Left lobe of liver (tissue), 2 donors: ENCODE measurements at regions not wholly inside any gene's neighbourhood (a gene's known extent, or its start where the extent isn't known, plus 50 kb on each side); places are given as distances from the start of the nearest gene placed in this dataset.

Source experiments
- ATAC-seq: fragments of 200-7000 bp; cut with Tn5 transposase; one replicate; pipeline ENCODE4 v1.9.1; 2020; ENCODE audit warnings: mild to moderate bottlenecking, moderate library complexity
- DNase-seq: peaks from one replicate; pipeline ENCODE4 v3.0.0-alpha.2; 2020; ENCODE audit warnings: low spot score
- donor health status: DM: no; HTN: no; CAD: no; lungs with moderate emphysema.
- donor health status: DM: no; HTN: yes; CAD: no.

GRCh38 chr2:166573391-166573790 is 79.3 kb upstream of the SCN7A start:
- ATAC-seq (no peak), DNase-seq (no peak)

GRCh38 chr2:166572937-166573336 is 78.9 kb upstream of the SCN7A start:
- ATAC-seq = no peak
- DNase-seq = no peak

DNA sequence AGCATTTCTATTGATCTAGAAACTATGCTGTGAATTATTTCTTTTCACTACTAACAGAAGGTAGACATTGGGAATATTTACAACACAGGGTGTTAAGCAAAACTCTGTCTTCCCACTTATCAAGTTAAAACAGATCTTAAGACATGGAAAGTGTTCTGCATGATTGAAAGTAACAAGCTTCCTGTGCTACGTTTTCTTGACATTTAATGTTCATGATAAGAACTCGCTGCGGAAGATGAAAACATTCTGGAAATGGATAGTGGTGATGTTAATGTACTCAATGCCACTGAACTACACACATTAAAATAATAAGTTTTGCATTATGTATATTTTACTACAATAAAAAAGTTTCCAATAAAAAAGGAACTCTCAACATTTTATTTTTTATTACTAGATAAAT is 74.4 kb upstream of the SCN7A start:
- no peak for DNase-seq
- ATAC-seq = no peak

DNA sequence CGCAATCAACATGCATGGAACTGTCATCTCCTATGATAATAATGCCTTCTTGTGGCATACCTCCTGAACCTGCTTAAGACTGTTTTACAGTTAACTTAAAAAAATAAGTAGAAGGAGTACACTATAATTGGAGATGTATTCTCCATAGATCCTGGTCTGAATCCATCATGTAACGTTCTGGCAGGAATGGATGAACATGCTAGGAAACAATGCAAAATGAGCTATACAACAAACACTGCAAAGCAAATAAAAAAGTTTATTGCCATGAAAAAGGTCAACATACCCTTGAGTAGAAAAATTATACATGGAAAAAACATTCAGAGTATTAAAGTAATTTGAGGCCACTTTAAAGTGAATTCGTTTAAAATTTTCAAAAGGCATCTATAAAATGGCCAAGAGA is 71.5 kb upstream of the SCN7A start:
- DNase-seq = no peak
- ATAC-seq = no peak

- ATAC-seq (no peak), DNase-seq (no peak)
These were observed 69.8 kb upstream of the SCN7A start for GRCh38 chr2:166563894-166564293.

- no peak for ATAC-seq
These were observed 66.0 kb upstream of the SCN7A start for GRCh38 chr2:166560022-166560421.

GRCh38 chr2:166550923-166551322 is 56.9 kb upstream of the SCN7A start:
- ATAC-seq (no peak), DNase-seq (no peak)

More at GRCh38 chr2:166560022-166560421, 66.0 kb upstream of the SCN7A start:
- no peak for DNase-seq

DNA sequence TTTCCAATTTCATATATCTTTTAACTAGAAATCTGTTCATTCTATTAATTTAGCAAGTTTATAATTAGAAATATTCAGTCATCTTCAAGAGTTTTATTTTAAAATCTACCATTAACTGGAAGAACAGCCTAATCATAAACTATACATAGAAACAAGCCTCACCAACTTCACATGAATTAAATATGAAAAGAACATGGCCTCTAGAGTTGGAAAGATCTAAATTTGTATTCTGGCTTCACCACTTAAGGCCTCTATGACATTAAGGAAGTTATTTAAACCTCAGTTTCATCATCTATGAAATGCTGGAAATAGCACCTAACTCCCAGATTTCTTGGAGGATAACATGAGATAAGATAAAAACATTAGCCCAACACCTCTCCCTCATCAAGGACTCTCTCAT is 51.4 kb upstream of the SCN7A start:
- DNase-seq (no peak), ATAC-seq (no peak)
